Activated T-cell treated with anti-CD3 and anti-CD28 coated beads, Interleukin-2, amount 50 U/mL, for 4 hours (primary cell): ENCODE measurements at regions not wholly inside any gene's neighbourhood (a gene's known extent, or its start where the extent isn't known, plus 50 kb on each side); places are given as distances from the start of the nearest gene placed in this dataset.

Experiments used
- ATAC-seq, 2 donors: fragments of 200-7000 bp; cut with Tn5 transposase; one replicate each; pipeline ENCODE4 v1.10.0; 2021
- DNase-seq: peaks from one replicate; pipeline ENCODE4 v3.0.0-alpha.2; 2020
- H3K27me3 Mint-ChIP-seq: one replicate; pipeline ENCODE4 v1.8.0; 2021; ENCODE audit warnings: low read depth, mixed read lengths
- H3K36me3 Mint-ChIP-seq: one replicate; pipeline ENCODE4 v1.8.0; 2022; ENCODE audit warnings: mixed read lengths; ENCODE audit not compliant: insufficient read depth
- H3K4me1 Mint-ChIP-seq: one replicate; pipeline ENCODE4 v1.8.0; 2021; ENCODE audit warnings: low read depth, mixed read lengths
- H3K4me3 Mint-ChIP-seq: one replicate; pipeline ENCODE4 v1.8.0; 2021; ENCODE audit warnings: mild to moderate bottlenecking, moderate library complexity, mixed read lengths
- H3K9me3 Mint-ChIP-seq: one replicate; pipeline ENCODE4 v1.8.0; 2021; ENCODE audit warnings: mixed read lengths

DNA sequence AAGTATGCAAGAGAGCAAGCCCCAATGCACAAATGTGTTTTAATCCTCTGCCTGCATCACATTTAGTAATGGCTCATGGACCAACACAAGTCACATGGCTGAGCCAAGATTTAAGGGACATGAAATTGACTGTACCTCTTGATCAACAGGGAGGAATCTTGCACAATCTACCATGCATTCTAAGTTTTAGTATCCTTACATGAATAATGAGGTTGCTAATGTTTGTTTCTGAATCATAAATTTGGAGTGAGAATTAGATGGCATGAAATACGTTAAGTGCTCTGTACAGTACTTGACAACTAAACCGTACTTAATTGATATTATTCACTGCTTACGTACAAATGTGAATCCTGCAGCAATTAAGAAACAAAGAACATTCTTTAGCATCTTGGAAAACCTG is 553.8 kb upstream of the JAG1 start:
- Mint-ChIP-seq H3K9me3 (no peaks in the 10 kb centered on the region), H3K4me3 (no peak overlapping the region), H3K36me3 (no peaks in the 10 kb centered on the region), H3K4me1 (no peaks in the 10 kb centered on the region), H3K27me3 (no peaks in the 10 kb centered on the region)
- DNase-seq (no peak), ATAC-seq (no peak)

GRCh38 chr20:11229772-11230171 is 556.0 kb upstream of the JAG1 start:
- ATAC-seq (no peak), DNase-seq (no peak)
- H3K9me3 Mint-ChIP-seq, result no peaks in the 10 kb centered on the region
- H3K4me3 Mint-ChIP-seq, result no peak overlapping the region
- no peaks in the 10 kb centered on the region for H3K4me1 Mint-ChIP-seq
- H3K27me3 Mint-ChIP-seq, result no peaks in the 10 kb centered on the region
- H3K36me3 Mint-ChIP-seq, result no peaks in the 10 kb centered on the region

- no peaks in the 10 kb centered on the region for H3K27me3 Mint-ChIP-seq
- DNase-seq, result no peak
- no peaks in the 10 kb centered on the region for H3K36me3 Mint-ChIP-seq
- ATAC-seq, result no peak
- H3K9me3 Mint-ChIP-seq, result no peaks in the 10 kb centered on the region
- H3K4me1 Mint-ChIP-seq, result no peaks in the 10 kb centered on the region
- H3K4me3 Mint-ChIP-seq, result no peak overlapping the region
These were observed 557.2 kb upstream of the JAG1 start for GRCh38 chr20:11230999-11231398.

GRCh38 chr20:11231742-11232648 is 558.2 kb upstream of the JAG1 start:
- no peaks in the 10 kb centered on the region for H3K4me1 Mint-ChIP-seq
- no peaks in the 10 kb centered on the region for H3K9me3 Mint-ChIP-seq
- no peak overlapping the region for H3K4me3 Mint-ChIP-seq
- H3K36me3 Mint-ChIP-seq, result no peaks in the 10 kb centered on the region
- H3K27me3 Mint-ChIP-seq, result no peaks in the 10 kb centered on the region
- ATAC-seq (no peak), DNase-seq (no peak)

DNA sequence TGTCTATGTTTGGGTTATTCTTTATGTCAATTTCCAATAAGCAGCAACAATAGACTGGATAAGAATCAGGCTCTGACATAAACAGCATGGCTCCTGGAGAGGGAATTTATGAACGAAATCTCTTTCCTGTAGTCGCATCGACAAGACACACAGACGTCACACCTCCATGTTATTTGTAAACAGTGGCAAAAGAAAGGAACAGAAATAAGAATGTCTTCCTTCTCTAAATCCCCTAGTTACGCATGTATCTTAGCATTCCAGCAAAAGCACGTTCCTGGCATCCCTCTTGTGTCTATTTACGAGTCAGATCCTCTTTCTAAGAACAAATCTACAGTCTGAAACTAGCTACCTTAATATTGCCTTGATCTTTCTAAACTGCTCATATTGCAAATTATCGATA is 559.1 kb upstream of the JAG1 start:
- DNase-seq (no peak), ATAC-seq (no peak)
- Mint-ChIP-seq H3K4me3 (no peak overlapping the region), H3K27me3 (no peaks in the 10 kb centered on the region), H3K9me3 (no peaks in the 10 kb centered on the region), H3K36me3 (no peaks in the 10 kb centered on the region), H3K4me1 (no peaks in the 10 kb centered on the region)

- no peak overlapping the region for H3K4me3 Mint-ChIP-seq
- H3K27me3 Mint-ChIP-seq, result no peaks in the 10 kb centered on the region
- H3K9me3 Mint-ChIP-seq, result peaks cover 3% of the 10 kb centered on the region
- ATAC-seq, result no peak
- DNase-seq, result no peak
- no peaks in the 10 kb centered on the region for H3K4me1 Mint-ChIP-seq
- no peaks in the 10 kb centered on the region for H3K36me3 Mint-ChIP-seq
These were observed 560.4 kb upstream of the JAG1 start for GRCh38 chr20:11234181-11234580.

- Mint-ChIP-seq H3K4me1 (no peaks in the 10 kb centered on the region), H3K27me3 (no peaks in the 10 kb centered on the region), H3K9me3 (peaks cover 6% of the 10 kb centered on the region), H3K36me3 (no peaks in the 10 kb centered on the region), H3K4me3 (no peak overlapping the region)
- DNase-seq (no peak), ATAC-seq (no peak)
These were observed 560.8 kb upstream of the JAG1 start for GRCh38 chr20:11234608-11235007.

DNA sequence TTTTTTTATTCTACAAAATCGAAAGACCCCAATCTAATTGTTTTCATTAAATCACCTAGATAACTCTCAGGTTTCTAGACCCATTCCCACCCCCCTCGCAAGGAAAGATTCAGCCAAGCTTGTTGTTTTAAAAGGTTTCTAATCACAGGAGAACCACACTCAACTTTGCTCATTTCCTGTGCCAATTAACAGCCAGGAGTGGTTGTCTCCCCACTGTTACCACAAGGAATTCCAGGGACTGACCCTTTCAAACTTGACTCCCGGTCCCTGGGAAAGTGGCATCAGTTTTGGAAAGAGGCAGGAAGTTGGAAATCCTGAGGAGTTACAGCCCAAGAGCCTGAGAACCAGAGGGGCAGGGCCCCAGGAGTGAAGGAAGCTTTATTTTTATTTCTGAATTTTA is 561.3 kb upstream of the JAG1 start:
- Mint-ChIP-seq H3K36me3 (no peaks in the 10 kb centered on the region), H3K4me1 (no peaks in the 10 kb centered on the region), H3K4me3 (no peak overlapping the region), H3K9me3 (peaks cover 6% of the 10 kb centered on the region), H3K27me3 (no peaks in the 10 kb centered on the region)
- no peak for DNase-seq
- ATAC-seq, result no peak

DNA sequence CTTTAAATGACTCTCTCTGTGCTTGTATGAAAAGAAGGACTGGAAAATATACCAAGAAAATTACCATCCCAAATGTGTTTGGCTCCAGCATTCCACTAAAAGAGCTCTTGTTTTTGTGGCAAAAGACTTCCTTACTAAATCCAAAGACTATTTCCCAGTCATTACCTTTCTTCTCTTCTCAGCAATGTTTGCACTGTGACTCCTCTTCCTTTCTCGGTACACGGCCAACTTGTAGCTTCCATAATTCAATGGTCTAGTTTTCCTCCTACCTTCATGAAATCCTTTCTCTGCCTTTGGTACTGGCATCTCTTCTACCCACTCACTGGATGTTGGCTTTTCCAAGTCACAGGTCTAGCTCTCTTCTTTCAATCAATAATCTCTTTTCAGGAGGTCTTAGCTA is 568.5 kb upstream of the JAG1 start:
- ATAC-seq (no peak), DNase-seq (no peak)
- Mint-ChIP-seq H3K4me3 (no peak overlapping the region), H3K9me3 (peaks cover 10% of the 10 kb centered on the region), H3K27me3 (no peaks in the 10 kb centered on the region), H3K36me3 (no peaks in the 10 kb centered on the region), H3K4me1 (no peaks in the 10 kb centered on the region)

- H3K36me3 Mint-ChIP-seq, result no peaks in the 10 kb centered on the region
- DNase-seq (no peak), ATAC-seq (no peak)
- peaks cover 4% of the 10 kb centered on the region for H3K9me3 Mint-ChIP-seq
- H3K4me1 Mint-ChIP-seq, result no peaks in the 10 kb centered on the region
- no peaks in the 10 kb centered on the region for H3K27me3 Mint-ChIP-seq
- no peak overlapping the region for H3K4me3 Mint-ChIP-seq
These were observed 571.6 kb upstream of the JAG1 start for GRCh38 chr20:11245431-11245830.

DNA sequence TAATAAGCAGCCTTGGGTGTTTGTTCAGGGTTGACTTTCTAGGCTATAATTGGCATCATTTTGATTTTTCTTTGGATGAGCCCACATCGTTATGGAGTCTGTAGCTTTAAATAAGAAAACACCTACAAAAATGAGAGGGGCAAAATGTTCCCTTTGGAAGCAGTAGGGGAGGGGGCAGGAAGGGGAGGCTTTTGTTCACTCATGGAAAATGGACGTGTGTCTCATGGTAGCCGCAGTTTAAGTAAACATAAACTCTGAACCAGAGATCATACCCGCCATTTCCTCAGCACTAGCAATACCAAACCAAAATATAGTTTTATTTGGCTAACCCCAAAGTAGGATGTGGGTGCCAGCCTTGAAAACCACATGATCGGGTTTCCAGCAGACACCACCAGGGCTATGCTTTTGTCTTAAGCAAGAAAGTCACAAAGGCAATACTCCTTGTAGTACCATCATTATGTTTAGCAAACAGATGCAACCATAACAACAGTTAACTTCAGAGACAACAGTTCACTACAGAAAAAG is 572.5 kb upstream of the JAG1 start:
- DNase-seq, result no peak
- Mint-ChIP-seq H3K9me3 (no peaks in the 10 kb centered on the region), H3K36me3 (no peaks in the 10 kb centered on the region), H3K4me3 (no peak overlapping the region), H3K4me1 (no peaks in the 10 kb centered on the region), H3K27me3 (no peaks in the 10 kb centered on the region)
- no peak for ATAC-seq

GRCh38 chr20:11247046-11248010 is 573.5 kb upstream of the JAG1 start:
- Mint-ChIP-seq H3K9me3 (no peaks in the 10 kb centered on the region), H3K27me3 (no peaks in the 10 kb centered on the region), H3K4me3 (no peak overlapping the region), H3K4me1 (no peaks in the 10 kb centered on the region), H3K36me3 (no peaks in the 10 kb centered on the region)
- DNase-seq (no peak), ATAC-seq (no peak)

DNA sequence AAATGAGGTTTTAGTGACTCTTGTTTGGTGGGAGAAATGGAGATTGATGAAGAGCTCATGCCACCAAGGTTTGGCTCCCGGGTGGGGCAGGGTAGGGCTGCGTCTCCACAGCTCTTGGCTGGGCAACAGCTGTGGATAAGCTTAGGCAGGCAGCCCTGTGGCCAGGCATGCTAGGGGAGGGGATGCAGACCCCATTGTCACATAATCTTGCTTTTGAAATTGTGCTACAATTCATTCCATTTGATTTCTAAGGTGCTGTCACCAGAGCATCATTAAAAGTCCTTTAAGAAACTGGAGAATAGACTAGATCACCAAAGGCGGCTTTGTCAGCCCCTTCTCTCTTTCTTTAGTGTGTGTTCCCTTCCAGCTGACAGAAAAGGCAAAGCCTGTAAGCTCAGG is 574.2 kb upstream of the JAG1 start:
- no peaks in the 10 kb centered on the region for H3K36me3 Mint-ChIP-seq
- H3K4me3 Mint-ChIP-seq, result no peak overlapping the region
- no peak for DNase-seq
- no peaks in the 10 kb centered on the region for H3K9me3 Mint-ChIP-seq
- ATAC-seq, result no peak
- H3K4me1 Mint-ChIP-seq, result no peaks in the 10 kb centered on the region
- no peaks in the 10 kb centered on the region for H3K27me3 Mint-ChIP-seq

- ATAC-seq (no peak), DNase-seq (no peak)
These were observed 575.2 kb upstream of the JAG1 start for GRCh38 chr20:11248687-11249638.

More at GRCh38 chr20:11248687-11249638, 575.2 kb upstream of the JAG1 start:
- Mint-ChIP-seq H3K9me3 (peaks cover 5% of the 10 kb centered on the region), H3K27me3 (no peaks in the 10 kb centered on the region), H3K4me1 (no peaks in the 10 kb centered on the region), H3K36me3 (no peaks in the 10 kb centered on the region), H3K4me3 (no peak overlapping the region)
